ENCODE measurements at regions not wholly inside any gene's neighbourhood (a gene's known extent, or its start where the extent isn't known, plus 50 kb on each side); places are given as distances from the start of the nearest gene placed in this dataset.
A peak's percentile ranks its signal among the peaks of the same experiment; 100 is the strongest.
"Not testable (repeated sequence)": the region's sequence is repeated elsewhere in the genome, so short reads cannot be mapped to it uniquely, and the experiment has no call there.

DNA sequence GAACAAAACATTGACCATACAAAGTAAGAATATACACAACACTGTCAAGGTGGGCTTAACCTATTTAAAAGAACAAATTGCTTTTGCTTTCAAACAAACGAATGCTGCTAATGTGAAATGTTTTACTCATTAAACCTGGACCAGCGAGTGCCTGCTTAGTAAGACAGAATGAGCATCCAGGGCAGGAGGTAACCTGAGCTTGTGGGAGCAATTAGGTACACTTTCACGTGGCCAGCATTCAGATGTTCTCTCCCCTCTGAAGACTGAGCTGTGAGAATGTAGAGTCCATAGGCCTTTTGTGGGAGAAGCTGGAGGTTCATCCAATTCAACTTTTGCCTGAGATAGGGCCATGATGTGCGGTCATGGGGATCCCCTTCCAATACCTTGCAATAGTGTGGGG, 266.5 kb downstream of the TSN start:
- DNase-seq: no peak

DNA sequence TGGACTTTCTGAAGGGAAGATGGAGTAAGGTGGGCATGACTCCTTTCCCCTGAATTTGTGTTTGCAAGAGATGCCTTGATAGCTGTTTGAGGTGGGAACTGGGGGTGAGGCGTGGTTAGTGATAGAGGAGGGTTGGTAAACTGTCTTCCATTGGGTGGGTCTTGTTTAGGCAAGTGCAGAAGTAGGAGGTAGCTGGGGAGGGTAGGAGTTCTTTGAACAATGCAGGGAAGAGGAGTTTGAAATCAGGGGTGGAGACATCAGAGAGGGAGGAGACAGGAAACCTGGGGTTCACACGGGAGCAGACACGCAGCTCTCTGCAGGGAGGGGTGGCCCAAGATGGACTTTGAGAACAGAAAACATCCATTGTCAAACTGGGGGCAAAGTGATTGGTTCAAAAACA, 267.1 kb downstream of the TSN start:
- DNase-seq: no peak

DNA sequence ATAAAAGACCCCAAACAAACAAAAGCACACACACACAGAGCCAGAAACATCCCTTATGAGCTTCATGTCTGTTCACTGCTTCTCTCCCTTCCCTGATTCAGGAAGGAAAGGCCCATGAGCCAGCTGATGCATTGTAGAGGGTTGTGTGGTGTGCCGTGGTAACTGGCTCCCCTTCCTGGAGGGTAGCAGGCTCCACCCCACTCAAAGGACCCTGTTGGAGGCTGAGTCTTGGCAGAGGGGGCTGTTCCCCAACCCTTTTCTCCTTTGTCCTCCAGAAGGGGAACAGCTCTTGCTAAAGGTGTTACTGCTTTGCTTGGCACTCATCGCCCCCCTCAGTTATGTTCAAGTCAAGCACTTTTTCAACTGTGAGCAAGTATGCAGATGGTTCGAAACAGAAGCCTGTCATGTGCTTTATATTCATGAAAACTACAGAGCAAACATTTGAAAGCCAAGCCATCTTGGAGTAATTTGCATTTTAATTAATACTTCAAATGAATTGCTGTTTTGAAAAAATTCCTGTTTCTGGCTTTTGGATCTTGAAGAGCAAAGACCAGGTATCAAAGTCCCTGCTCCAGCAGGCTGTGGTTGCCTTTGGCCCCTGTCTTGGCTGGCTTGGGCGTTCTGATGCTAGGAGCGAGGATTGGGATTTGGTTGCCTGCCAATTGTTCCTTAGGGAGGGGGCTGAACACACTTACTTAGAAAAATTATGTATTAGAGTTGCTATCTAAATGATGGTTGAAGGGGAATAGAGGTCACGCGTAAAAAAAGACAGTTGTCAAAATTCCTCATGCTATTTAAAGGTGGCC, 267.8 kb downstream of the TSN start:
- no peak for DNase-seq

DNA sequence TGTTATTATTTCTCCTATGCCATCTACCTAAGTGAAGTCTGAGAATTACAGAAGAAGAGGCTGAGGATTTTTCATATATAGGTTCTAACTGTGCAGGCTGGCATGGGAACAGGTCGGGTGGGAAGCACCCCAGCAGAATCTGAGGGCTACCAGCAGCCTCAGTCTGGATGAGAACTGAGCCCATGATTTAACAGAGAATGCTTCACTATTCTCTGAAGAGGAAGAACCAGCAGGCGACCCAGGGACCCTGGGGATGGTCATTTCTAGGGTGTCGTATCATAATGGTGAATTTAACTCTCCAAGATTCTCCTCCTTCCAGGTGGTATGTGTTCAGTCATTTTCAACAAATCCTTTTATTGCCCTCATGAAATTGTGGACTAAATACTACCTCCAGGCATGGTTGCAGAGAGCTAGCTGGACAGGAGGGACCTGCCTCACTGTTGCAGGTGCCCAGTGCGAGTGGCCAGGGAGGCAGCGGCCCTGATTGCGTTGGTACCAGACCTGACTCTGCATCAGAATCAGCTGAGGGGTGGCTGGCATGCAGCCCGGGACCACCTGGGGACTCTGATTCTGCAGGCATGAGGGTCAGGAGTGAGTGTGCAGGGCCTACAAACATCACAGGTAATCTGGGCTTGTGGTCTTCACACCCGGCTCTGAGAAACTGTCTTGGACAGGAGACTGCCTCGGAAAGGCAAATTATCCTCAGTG, 272.2 kb downstream of the TSN start:
- no peak for DNase-seq

DNA sequence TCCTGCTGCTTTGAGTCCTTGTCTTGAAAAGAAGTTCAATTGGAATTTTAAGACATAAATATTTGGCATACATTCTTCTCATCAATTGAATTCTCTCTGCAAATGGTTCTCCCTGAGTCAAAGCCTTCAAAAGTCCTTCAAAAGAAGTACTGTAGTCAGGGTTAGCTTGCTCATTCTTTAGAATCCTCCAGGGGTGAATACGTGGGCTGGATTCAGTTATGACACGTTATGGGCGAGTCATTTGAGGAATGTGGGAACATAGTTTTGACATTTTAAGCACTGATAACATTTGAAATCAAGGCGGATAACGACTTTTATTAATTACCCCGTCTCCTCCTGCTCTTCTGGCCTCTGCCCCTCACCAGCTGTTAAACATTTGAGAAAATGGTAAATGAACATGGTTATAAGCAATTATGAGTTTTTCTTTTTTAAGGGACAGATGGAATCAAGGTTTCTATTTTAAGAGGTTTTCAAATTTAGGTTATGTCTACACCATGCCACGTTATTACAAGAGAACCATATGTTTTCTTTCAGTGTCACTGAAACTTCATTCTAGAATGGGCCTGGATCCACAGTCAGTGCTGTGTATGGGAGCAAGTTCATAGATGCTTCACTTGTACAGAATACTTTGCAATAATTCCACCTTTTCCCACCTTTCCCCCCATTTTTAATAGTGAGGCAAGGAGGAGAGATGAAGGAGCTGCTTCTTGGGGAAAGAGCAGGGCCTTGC, 273.1 kb downstream of the TSN start:
- DNase-seq: no peak

DNA sequence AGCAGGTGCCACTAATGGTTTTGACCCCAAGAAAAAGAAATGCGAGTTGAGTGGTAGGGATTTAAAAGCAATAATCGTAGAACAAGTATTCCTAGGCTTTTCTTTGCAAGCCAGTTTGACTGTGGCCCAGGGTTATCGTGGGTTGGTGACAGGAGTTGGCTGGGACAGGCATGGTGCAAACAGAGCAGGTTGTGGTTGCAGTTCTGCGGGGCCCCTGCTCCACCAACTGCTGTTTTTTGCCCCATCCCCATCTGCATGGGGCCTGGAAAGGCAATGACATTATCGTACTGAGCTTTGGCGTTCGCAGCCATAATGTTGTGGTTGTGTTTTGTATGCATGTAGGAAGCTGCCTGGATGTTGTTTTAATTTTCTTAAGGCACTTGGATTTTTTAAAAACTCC, 274.0 kb downstream of the TSN start:
- DNase-seq: no peak

DNA sequence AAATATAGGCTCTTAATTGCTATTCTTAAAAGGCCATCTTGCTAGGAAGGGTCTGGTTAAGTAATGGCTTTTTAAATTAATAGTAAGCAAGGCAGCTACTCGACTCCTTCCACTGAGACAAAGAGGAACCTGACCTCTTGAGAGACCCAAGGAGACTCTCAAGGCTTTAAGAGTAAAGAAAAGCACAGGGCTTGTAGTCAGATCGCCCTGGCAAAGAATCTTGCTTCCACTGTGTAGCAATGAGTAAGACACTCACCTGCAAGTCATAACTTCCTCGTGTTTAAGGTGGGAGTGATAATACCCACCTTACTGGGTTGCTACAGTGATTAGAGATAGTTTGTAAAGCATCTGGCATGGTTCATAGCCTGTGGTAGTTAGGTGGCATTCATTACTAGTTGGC, 274.5 kb downstream of the TSN start:
- no peak for DNase-seq

DNA sequence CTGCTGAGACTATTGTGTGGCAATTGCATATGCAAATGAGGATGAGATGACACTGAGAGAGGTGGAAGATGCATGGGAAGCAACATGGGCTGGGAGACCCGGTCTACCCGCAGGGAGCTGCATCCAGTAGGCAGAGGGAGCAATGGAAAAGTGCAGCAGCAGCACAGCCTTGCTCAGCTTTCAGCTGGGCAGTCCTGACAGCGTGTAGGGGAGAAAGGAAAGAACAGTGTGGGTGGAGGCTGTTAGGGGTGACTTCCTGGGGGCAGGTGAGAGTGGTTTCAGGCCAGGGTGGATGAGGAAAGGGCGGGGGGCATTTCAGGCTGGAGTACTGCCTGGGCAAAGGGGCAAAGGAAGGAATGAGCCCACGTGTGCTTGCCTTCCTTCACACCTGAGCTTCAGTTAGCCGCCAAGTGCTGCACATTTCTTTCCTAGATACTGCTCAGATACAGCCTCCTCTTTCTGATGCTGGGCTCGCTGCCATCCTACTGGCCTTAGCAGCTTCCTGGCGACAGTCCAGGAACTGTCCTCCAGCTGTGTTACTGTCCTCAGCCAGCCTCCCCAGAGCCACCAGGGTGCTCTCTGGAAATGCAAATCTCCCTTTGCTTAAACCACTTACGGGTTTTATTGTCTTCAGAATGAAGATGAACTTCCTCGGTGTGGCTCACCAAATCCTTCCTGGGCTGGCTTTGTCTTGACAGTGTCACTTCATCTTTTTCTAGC, 276.3 kb downstream of the TSN start:
- peak; percentile 81 for DNase-seq

DNA sequence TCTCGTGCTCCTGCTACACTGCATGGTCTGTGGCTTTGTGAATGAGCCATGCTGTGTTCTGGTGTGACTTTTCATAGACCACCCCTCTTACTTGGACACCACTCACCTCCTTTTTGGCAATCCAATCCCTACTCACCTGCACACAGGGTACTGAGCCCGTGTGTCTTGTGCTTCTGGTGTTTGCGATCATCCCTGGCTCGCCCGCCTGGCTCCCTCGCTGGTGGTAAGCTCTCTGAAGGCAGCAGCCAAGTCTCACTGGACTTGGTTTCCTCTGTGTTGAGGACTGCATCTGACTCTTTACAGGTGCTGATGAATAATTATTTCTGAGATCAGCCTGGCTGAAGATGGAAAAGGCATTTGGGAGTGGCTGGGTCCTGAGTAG, 276.8 kb downstream of the TSN start:
- DNase-seq: no peak

DNA sequence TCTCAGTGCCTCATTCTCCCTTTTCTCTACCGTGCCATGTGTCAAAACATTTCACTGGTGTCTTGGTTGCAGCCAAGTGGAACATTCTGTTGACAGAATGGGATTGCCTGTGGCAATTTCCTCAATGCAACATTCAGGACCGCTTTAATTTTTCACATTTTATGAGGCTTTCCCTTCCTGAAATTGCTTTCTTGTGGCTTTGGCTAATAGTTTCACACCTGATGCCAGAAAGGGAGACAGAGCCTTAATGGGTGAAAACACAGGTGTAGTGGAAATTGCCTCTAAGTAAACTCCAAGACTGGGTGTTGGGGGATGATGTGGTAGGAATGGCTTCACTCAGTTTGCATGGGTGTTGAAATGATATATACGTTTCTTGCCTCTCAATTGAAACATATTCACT, 278.3 kb downstream of the TSN start:
- DNase-seq: no peak

DNA sequence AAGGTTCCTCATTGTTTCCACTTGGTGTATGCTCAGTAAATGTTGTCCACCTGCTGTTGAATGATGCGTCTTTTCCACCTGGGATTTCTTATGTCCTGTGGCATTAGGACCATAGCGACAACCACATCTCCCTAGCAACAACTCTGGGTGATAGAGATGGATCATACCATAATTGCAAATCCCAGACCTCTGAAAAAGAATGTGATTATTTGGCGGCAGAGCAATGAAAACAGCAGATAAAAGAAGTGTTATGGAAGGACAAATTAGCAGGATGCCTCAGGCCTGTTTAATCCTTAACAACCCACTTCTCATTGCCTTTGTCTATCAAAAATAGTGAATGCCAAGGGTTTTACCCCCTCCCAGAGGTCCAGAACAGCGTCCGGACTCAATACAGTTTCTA, 278.9 kb downstream of the TSN start:
- no peak for DNase-seq

DNA sequence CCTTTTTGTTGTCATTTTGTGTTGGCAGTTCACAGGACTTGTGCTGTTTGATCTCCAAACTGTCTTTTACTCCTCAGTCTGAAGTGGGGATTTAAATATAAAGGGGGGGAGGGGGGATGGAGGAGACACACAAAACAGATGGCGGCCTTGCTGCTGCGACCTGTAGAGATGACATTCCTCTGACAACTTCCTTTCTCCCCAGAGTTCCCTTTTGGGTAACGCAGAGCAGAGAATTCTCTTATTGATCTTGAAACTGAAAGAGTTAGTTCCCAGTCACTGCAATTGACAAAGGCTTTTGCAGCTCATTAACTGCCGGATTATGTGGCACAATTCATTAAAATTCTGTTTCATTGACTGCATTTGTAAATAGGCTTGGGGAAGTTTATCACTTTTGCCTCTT, 279.3 kb downstream of the TSN start:
- no peak for DNase-seq

DNA sequence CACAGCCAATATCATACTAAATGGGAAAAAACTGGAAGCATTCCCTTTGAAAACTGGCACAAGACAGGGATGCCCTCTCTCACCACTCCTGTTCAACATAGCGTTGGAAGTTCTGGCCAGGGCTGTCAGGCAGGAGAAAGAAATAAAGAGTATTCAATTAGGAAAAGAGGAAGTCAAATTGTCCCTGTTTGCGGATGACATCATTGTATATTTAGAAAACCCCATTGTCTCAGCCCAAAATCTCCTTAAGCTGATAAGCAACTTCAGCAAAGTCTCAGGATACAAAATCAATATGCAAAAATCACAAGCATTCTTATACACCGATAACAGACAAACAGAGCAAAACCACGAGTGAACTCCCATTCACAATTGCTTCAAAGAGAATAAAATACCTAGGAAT, 283.4 kb downstream of the TSN start:
- DNase-seq: not testable (repeated sequence)

DNA sequence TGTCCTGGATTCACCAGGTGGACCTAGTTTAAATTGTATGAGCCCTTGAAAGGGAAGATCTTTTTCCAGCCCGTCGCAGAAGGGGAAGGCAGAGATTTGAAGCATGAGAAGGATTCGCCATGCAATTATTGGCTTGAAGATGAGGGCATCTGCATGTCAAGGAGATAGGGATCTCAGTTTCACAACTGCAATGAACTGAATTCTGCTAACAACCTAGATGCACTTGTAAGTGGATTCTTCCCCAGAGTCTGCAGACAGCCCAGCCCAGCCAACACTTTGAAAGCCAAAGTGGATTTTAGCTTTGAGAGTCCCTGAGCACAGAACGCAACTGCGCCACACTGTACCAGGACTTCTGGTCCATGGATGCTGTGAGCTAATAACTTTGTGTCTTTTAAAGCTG, 286.0 kb downstream of the TSN start:
- no peak for DNase-seq

DNA sequence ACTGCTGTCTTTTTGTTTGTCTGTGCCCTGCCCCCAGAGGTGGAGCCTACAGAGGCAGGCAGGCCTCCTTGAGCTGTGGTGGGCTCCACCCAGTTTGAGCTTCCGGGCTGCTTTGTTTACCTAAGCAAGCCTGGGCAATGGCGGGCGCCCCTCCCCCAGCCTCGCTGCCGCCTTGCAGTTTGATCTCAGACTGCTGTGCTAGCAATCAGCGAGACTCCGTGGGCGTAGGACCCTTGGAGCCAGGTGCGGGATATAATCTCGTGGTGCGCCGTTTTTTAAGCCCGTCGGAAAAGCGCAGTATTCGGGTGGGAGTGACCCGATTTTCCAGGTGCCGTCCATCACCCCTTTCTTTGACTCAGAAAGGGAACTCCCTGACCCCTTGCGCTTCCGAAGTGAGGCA, 296.2 kb downstream of the TSN start:
- DNase-seq: not testable (repeated sequence)

DNA sequence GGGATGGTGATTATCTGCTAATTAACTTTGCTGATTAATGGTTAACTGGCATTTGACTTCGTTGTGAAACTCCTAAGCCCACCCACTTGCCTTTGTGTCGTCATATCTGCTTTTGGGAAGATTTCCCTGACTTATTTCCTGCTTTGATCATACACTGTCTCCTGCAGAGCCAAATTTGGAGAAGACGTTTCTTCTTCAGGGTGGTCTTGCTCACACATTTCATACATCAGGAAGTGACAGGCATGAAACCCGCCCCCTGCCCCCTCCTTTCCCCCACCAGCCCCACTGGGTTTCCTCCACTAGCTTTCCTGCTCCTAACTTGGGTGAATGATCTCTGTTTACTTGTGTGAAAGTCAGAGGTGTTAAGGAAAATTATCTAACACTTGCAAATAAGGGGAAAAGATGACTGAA, 300.1 kb downstream of the TSN start:
- no peak for DNase-seq

DNA sequence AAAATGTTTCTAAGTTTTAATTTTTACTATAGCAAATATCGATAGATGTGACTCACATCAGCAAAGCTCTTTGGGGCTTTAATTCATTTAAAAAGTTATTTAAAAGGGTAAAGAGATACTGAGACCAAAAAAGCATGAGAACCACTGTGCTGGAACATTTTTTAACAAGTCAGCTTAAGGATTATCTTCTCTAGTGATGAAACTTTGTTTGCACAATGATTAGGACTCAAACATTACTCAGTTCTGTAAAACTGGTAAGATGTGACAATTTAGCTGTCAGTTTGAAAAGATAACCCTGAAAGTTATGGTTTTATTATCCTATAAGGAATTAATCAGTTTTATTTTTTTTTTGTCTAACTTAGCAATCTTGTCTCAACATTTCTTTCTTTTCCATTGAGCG, 301.4 kb downstream of the TSN start:
- DNase-seq: no peak

DNA sequence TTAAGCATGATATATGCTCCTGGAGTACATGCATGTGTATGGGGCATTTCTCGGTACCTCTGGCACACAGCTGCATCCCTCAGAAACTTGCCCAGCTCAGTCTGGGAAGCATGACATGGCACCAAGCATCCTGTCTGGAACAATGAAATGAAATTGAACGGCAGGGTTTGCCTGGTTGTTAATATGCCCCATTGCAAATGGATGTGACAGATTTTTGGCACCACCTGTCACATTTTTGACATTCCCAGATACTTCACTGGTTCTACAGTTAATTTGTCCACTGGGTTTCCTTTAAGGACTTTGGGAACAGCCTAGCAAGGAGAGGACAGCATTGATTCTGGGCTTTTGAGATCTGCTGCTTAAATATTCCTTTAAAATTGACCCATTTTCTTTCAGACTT, 305.8 kb downstream of the TSN start:
- DNase-seq: no peak

DNA sequence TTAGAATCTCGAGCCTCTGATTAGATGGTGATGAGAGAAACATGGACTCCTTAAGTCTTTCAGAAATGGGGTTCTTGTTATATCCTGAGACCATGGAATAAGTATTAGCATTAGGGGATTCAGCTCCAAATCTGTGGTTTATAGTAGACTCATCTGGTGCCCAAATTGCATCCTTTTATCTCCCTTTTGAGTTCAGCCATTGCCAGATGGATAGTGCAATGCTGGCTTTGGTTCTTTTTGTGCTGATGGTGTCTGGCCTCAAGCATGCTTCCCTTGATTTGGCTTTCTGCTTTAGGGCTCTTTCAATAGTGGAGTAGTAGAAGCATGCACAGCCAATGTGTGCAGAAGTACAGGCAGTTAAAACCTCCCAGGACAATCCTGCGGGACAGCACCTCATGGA, 306.4 kb downstream of the TSN start:
- no peak for DNase-seq

DNA sequence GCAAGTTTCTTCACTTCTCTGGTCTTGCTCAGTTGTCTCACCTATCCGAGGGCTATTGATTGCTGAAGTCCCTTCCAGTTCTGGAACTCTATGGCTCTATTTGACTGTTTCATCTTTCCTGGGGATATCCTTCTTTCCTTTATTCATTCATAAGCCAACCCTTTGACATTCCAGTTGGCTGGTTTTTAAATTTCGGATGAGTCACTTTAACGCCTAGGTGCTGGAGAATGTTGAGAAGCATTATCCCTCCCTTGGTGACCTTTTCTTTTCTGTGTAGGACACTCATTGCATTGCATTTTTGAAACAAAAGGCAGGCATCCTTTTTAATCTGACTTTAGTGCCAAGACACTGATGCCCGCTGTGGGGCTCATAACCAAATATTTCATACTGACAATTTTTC, 307.1 kb downstream of the TSN start:
- DNase-seq: no peak

DNA sequence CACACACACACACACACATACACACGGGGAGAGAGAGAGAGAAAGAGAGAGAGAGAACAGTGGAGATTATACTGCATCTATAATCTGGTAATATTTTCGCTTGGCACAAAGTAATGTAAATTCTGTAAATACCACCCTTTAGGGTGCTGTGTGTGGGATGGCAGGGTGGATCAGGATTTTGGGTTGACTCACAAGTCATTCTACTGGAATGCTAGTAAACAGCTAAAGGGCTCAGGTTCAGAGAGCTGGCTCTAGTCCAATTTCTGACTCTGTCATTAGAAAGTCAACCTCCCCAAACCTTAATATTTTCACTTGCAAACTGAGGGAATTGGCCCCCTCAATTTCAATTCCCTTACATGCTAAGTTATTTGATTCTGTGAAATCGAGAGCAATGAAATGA, 308.3 kb downstream of the TSN start:
- no peak for DNase-seq

DNA sequence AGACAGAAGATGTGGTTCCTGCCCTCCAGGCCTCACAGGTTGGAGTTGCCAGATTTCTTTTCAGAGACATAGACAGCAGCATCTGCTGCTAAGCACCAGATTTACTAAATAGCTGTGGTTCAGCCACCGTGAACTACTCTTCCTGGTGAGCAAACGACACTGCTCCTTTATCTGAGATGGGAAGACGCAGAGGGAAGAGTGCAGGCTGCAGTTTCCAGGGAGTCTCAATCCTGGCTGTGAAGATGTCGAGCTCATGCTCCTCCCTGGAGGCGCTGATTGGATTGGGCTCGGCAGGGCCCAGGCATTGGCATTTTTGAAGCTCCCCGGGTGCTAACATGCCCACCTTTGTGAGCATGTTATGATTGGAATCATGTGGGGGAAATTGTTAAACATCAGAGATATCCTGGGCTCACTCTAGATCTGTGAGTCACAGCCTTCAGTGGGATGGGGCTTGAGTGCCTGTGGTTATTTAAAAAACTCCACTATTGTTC, 314.8 kb downstream of the TSN start:
- DNase-seq: no peak

DNA sequence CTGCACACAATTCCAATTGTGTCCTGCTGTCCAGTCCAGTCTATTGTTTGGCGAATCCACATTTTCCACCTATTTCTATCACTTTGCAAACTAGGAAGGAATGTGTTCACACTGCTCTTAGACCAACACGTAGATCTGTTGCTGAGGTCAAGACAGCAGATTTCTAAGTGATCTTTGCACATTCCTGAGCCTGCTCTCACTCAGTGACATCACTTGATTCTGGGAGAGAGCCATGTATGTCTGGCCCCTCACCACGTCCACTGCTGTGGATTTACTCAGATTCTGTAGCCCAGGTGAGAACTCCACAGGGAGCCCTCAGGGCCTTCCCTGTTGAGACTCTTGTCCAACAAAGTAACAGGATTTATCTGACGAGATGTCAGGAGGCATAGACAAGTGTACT, 317.2 kb downstream of the TSN start:
- DNase-seq: no peak

Data from RPMI8226 (cell line).